Activated CD8-positive, alpha-beta T cell treated with anti-CD3 and anti-CD28 coated beads for 36 hours (primary cell): ENCODE measurements at regions not wholly inside any gene's neighbourhood (a gene's known extent, or its start where the extent isn't known, plus 50 kb on each side); places are given as distances from the start of the nearest gene placed in this dataset.

ENCODE experiments used
- ATAC-seq: fragments of 200-7000 bp; cut with Tn5 transposase; one replicate; pipeline ENCODE4 v1.10.0; 2021; ENCODE audit warnings: mild to moderate bottlenecking, moderate library complexity
- CTCF ChIA-PET: fragments of 350-600 bp; sonication (Branson Sonifier 250); formaldehyde crosslinking; loops from one replicate; lab custom pipeline; 2021; ENCODE audit warnings: antibody characterized with exemption; lab: Charles Lee
- POLR2A ChIA-PET: fragments of 350-600 bp; sonication (Branson Sonifier 250); formaldehyde crosslinking; loops from one replicate; lab custom pipeline; 2021; ENCODE audit warnings: antibody characterized with exemption; lab: Charles Lee
- DNase-seq: peaks from one replicate; pipeline ENCODE4 v3.0.0-alpha.2; 2020
- H3K27ac Mint-ChIP-seq: one replicate; pipeline ENCODE4 v1.8.0; 2021; ENCODE audit warnings: mild to moderate bottlenecking, mixed read lengths
- H3K27me3 Mint-ChIP-seq: one replicate; pipeline ENCODE4 v1.8.0; 2021; ENCODE audit warnings: mixed read lengths
- H3K36me3 Mint-ChIP-seq: one replicate; pipeline ENCODE4 v1.8.0; 2021; ENCODE audit warnings: low read depth, mixed read lengths
- H3K4me1 Mint-ChIP-seq: one replicate; pipeline ENCODE4 v1.8.0; 2021; ENCODE audit warnings: low read depth, mixed read lengths
- H3K4me3 Mint-ChIP-seq: one replicate; pipeline ENCODE4 v1.8.0; 2021; ENCODE audit warnings: mild to moderate bottlenecking, moderate library complexity, mixed read lengths
- H3K9me3 Mint-ChIP-seq: one replicate; pipeline ENCODE4 v1.8.0; 2021; ENCODE audit warnings: mixed read lengths
- intact Hi-C: fragments of 100-400 bp; cut with micrococcal nuclease; formaldehyde crosslinking; loops from one replicate; pipeline ENCODE4 v1.10.0; 2022
- TF ChIP-seq, protein P1 (sequence below): fragments of 200-600 bp; IDR thresholded peaks from one replicate; pipeline ENCODE4 v1.8.0; 2022; ENCODE audit warnings: antibody characterized with exemption, mild to moderate bottlenecking

- peaks cover 3% of the 10 kb centered on the region for H3K4me1 Mint-ChIP-seq
- H3K9me3 Mint-ChIP-seq: no peaks in the 10 kb centered on the region
- CTCF ChIA-PET: no interaction called here
- intact Hi-C loops: no loop called here
- H3K27me3 Mint-ChIP-seq: peaks cover 12% of the 10 kb centered on the region
- POLR2A ChIA-PET: no interaction called here
- TF ChIP-seq, protein P1, sequence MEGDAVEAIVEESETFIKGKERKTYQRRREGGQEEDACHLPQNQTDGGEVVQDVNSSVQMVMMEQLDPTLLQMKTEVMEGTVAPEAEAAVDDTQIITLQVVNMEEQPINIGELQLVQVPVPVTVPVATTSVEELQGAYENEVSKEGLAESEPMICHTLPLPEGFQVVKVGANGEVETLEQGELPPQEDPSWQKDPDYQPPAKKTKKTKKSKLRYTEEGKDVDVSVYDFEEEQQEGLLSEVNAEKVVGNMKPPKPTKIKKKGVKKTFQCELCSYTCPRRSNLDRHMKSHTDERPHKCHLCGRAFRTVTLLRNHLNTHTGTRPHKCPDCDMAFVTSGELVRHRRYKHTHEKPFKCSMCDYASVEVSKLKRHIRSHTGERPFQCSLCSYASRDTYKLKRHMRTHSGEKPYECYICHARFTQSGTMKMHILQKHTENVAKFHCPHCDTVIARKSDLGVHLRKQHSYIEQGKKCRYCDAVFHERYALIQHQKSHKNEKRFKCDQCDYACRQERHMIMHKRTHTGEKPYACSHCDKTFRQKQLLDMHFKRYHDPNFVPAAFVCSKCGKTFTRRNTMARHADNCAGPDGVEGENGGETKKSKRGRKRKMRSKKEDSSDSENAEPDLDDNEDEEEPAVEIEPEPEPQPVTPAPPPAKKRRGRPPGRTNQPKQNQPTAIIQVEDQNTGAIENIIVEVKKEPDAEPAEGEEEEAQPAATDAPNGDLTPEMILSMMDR: no peak
- no peaks in the 10 kb centered on the region for H3K36me3 Mint-ChIP-seq
- no peak overlapping the region for H3K4me3 Mint-ChIP-seq
- ATAC-seq: no peak
- no peak for DNase-seq
- no peak overlapping the region for H3K27ac Mint-ChIP-seq
These were observed 109.2 kb downstream of the CDCA7 start for GRCh38 chr2:173463846-173464245.

DNA sequence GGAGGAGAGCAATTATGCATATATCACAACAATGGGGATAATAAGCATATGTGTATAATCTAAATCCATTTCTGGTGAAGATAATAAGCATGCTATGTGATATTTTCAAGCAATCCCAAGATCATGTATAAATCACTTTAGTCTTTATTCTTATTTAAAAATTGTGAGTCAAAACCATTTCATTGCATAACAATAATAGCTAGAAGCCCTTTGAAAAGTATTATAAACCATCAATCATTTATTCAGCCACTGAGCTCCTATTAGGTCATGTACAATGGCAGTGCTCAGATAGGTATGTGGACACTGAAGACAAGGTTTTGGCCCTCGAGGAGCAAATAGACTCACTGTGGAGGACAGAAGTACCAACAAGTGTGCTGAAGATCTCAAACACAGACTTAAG lies 113.1 kb downstream of the CDCA7 start:
- no peak overlapping the region for H3K4me3 Mint-ChIP-seq
- no peak for ATAC-seq
- H3K4me1 Mint-ChIP-seq: peaks cover 3% of the 10 kb centered on the region
- H3K36me3 Mint-ChIP-seq: no peaks in the 10 kb centered on the region
- CTCF ChIA-PET: no interaction called here
- peaks cover 7% of the 10 kb centered on the region for H3K27me3 Mint-ChIP-seq
- H3K9me3 Mint-ChIP-seq: no peaks in the 10 kb centered on the region
- intact Hi-C loops: no loop called here
- no peak for DNase-seq
- POLR2A ChIA-PET: no interaction called here
- TF ChIP-seq, protein P1: no peak
- H3K27ac Mint-ChIP-seq: no peak overlapping the region

- H3K4me1 Mint-ChIP-seq: no peaks in the 10 kb centered on the region
- no peak overlapping the region for H3K4me3 Mint-ChIP-seq
- intact Hi-C loops: no loop called here
- H3K9me3 Mint-ChIP-seq: no peaks in the 10 kb centered on the region
- ATAC-seq (no peak), DNase-seq (no peak)
- H3K27ac Mint-ChIP-seq: no peak overlapping the region
- no peaks in the 10 kb centered on the region for H3K36me3 Mint-ChIP-seq
- POLR2A ChIA-PET: no interaction called here
- peaks cover 5% of the 10 kb centered on the region for H3K27me3 Mint-ChIP-seq
- TF ChIP-seq, protein P1: no peak
- CTCF ChIA-PET: no interaction called here
These were observed 113.7 kb downstream of the CDCA7 start for GRCh38 chr2:173468266-173468793.

DNA sequence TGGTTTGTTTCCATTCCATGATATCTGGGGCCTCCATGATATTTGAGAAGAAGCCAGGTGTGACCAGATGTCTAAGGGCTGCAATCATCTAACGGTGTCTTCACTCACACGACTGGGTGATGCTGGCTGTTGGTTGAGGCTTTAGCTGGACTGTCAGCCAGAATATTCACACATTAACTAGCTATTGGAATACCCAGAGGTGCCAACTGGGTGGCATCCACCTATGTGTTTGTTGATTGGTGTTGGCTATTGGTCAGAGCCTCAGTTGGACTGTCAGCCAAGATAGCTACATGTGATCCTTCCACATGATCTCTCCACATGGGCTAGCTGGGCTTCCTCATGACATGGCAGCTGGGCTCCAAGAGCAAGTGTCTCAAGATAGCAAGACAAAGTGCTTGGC lies 117.4 kb downstream of the CDCA7 start:
- intact Hi-C loops: no loop called here
- H3K27me3 Mint-ChIP-seq: peaks cover 10% of the 10 kb centered on the region
- H3K4me1 Mint-ChIP-seq: no peaks in the 10 kb centered on the region
- no peaks in the 10 kb centered on the region for H3K36me3 Mint-ChIP-seq
- CTCF ChIA-PET: interaction anchor here (1.6 to 1.8 kb wide), 2 partner anchors 69 to 71 kb away, joined by 4 to 5 read pairs; no protein-coding TSS in a partner anchor
- no peak overlapping the region for H3K27ac Mint-ChIP-seq
- TF ChIP-seq, protein P1: no peak
- ATAC-seq: no peak
- DNase-seq: no peak
- no peaks in the 10 kb centered on the region for H3K9me3 Mint-ChIP-seq
- no peak overlapping the region for H3K4me3 Mint-ChIP-seq
- POLR2A ChIA-PET: no interaction called here

DNA sequence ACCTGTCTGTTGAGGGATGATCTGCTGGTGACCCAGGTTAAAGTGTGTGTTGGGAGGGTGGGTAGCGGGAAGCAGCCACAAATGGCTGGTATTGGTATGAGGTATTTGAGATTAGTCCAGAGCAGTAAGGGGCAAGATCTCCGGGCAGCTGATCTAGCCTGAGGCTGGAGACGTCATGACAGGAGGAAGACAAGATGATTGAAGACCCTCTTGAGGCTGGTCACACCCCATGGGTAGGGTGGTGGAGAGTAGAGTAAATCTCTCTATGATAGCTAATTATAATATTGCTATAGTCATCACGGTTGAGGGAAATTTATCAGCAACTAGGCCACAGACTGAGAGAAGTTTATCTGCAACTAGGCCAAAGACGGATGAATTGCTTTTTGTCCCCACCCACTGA lies 128.5 kb downstream of the CDCA7 start:
- ATAC-seq: no peak
- Mint-ChIP-seq H3K27me3 (peaks cover 4% of the 10 kb centered on the region), H3K4me3 (no peak overlapping the region), H3K27ac (no peak overlapping the region), H3K36me3 (no peaks in the 10 kb centered on the region), H3K9me3 (no peaks in the 10 kb centered on the region), H3K4me1 (no peaks in the 10 kb centered on the region)
- CTCF ChIA-PET: interaction anchor here (1.3 kb wide), 1 partner anchor 82 kb away, joined by 4 read pairs; no protein-coding TSS in a partner anchor
- TF ChIP-seq, protein P1: no peak
- no peak for DNase-seq
- intact Hi-C loops: no loop called here
- POLR2A ChIA-PET: no interaction called here
